Effector memory CD4-positive, alpha-beta T cell (primary cell): ENCODE measurements at regions not wholly inside any gene's neighbourhood (a gene's known extent, or its start where the extent isn't known, plus 50 kb on each side); places are given as distances from the start of the nearest gene placed in this dataset.

ENCODE experiments used
- DNase-seq, 3 donors: peaks; one replicate each; pipeline ENCODE4 v3.0.0-alpha.2; 2020
- H3K27ac ChIP-seq: 2 replicates; pipeline ENCODE4 v1.7.0; 2013; ENCODE audit warnings: mild to moderate bottlenecking, low read length, moderate library complexity; ENCODE audit not compliant: insufficient read depth, poor library complexity, severe bottlenecking
- H3K27me3 ChIP-seq: replicated peaks from 2 replicates; pipeline ENCODE4 v1.7.0; 2013; ENCODE audit warnings: mild to moderate bottlenecking, low read length; ENCODE audit not compliant: insufficient read depth, control insufficient read depth, poor library complexity, severe bottlenecking
- H3K36me3 ChIP-seq: 2 replicates; pipeline ENCODE4 v1.7.0; 2013; ENCODE audit warnings: mild to moderate bottlenecking, low read length, moderate library complexity; ENCODE audit not compliant: control insufficient read depth, insufficient read depth
- H3K4me1 ChIP-seq: 2 replicates; pipeline ENCODE4 v1.7.0; 2013; ENCODE audit warnings: low read length, mild to moderate bottlenecking; ENCODE audit not compliant: control insufficient read depth, insufficient read depth, poor library complexity, severe bottlenecking
- H3K4me3 ChIP-seq: 2 replicates; pipeline ENCODE4 v1.7.0; 2013; ENCODE audit warnings: low read length, low read depth, mild to moderate bottlenecking; ENCODE audit not compliant: insufficient read depth, poor library complexity, severe bottlenecking
- H3K9me3 ChIP-seq: 2 replicates; pipeline ENCODE4 v1.7.0; 2013; ENCODE audit warnings: mild to moderate bottlenecking, low read length, moderate library complexity; ENCODE audit not compliant: control insufficient read depth

DNA sequence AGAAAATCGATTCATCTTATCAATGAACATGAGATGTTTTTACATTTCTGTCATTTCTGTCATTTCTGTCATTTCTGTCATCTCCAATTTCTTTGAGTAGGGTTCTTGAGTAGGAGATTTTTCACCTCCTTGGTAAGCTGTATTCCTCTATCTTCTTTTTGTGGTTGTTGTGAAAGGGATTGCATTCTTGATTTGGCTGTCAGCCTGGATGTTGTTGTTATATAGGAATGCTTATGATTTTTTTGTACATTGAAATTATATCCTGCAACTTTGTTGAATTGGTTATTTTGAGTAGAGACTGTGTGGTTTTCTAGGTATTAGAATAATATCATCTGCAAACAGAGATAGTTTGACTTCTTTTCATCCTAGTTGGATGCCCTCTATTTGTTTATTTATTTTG, 1233.7 kb downstream of the PLA2G4A start:
- H3K4me3 ChIP-seq = no peak overlapping the region
- DNase-seq = no peak
- H3K27me3 ChIP-seq = no peaks in the 10 kb centered on the region
- no peaks in the 10 kb centered on the region for H3K36me3 ChIP-seq
- H3K4me1 ChIP-seq = no peaks in the 10 kb centered on the region
- H3K9me3 ChIP-seq = no peaks in the 10 kb centered on the region
- no peak overlapping the region for H3K27ac ChIP-seq

DNA sequence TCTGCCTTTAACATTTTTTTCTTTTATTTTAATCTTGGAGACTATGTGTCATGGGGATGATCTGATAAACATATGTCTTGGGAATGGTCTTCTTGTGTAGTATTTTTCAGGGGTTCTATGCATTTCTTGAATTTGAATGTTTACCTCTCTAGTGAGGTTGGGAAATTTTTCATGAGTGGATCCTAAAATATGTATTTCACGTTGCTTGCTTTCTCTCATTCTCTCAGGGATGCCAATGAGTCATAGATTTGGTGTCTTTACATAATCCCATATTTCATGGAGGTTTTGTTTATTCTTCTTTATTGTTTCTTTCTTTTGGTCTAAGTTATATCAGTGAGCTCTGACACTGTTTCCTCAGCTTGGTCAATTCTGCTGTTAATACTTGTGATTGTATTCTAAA, 1237.2 kb downstream of the PLA2G4A start:
- H3K4me3 ChIP-seq = no peak overlapping the region
- DNase-seq = no peak
- H3K4me1 ChIP-seq = no peaks in the 10 kb centered on the region
- H3K9me3 ChIP-seq = no peaks in the 10 kb centered on the region
- H3K36me3 ChIP-seq = no peaks in the 10 kb centered on the region
- no peaks in the 10 kb centered on the region for H3K27me3 ChIP-seq
- H3K27ac ChIP-seq = no peak overlapping the region

- Histone ChIP-seq H3K36me3 (no peaks in the 10 kb centered on the region), H3K27me3 (no peaks in the 10 kb centered on the region)
These were observed 1242.1 kb downstream of the PLA2G4A start for GRCh38 chr1:188070848-188071247.

GRCh38 chr1:188089015-188089414, 1260.3 kb downstream of the PLA2G4A start:
- Histone ChIP-seq H3K4me3 (no peak overlapping the region), H3K27ac (no peak overlapping the region), H3K9me3 (no peaks in the 10 kb centered on the region), H3K36me3 (no peaks in the 10 kb centered on the region), H3K4me1 (no peaks in the 10 kb centered on the region), H3K27me3 (no peaks in the 10 kb centered on the region)
- DNase-seq = no peak

More at GRCh38 chr1:188070848-188071247, 1242.1 kb downstream of the PLA2G4A start:
- Histone ChIP-seq H3K4me3 (no peak overlapping the region), H3K27ac (no peak overlapping the region), H3K4me1 (no peaks in the 10 kb centered on the region), H3K9me3 (no peaks in the 10 kb centered on the region)
- no peak for DNase-seq

DNA sequence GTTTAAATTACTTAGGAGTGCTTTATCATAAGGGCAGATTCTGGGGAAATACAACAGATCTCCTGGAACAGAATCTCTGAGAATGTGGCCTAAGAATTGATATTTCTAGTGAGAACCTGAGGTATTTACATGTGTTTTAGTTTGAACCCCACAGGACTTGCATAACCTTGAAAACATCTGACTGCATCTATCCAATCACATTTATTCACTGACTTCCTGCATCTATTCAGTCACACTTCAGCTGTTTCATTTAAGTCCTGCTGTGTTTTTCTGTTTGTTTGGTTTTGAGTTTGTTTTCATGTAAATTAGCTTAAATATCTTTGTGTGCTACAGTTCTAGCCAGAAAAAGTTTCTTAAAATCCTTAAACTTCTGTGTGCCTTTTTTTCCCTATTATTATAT, 1260.7 kb downstream of the PLA2G4A start:
- DNase-seq = no peak
- H3K27ac ChIP-seq = no peak overlapping the region
- H3K4me3 ChIP-seq = no peak overlapping the region
- H3K27me3 ChIP-seq = no peaks in the 10 kb centered on the region
- H3K36me3 ChIP-seq = no peaks in the 10 kb centered on the region
- H3K9me3 ChIP-seq = no peaks in the 10 kb centered on the region
- H3K4me1 ChIP-seq = no peaks in the 10 kb centered on the region

DNA sequence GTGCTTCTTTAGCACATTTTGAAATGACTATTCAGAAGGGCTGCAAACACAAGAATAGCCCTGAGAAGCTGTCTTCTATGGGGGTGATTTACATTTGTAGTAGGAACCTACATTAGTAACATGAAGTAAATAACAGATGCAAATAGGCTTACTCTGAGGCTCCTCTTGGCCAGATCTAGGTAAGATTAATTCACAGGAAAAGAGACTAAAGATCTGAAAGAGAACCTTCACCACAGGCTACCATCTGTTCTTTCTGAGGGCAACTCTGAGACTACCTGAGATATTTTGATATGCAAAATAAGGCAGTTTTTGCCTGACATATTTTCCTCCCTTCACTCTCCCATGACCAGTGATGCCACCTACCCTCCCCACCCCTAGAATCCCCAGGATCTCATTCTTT, 1267.8 kb downstream of the PLA2G4A start:
- Histone ChIP-seq H3K9me3 (no peaks in the 10 kb centered on the region), H3K27ac (no peak overlapping the region), H3K27me3 (no peaks in the 10 kb centered on the region), H3K36me3 (no peaks in the 10 kb centered on the region), H3K4me3 (no peak overlapping the region), H3K4me1 (no peaks in the 10 kb centered on the region)
- no peak for DNase-seq

DNA sequence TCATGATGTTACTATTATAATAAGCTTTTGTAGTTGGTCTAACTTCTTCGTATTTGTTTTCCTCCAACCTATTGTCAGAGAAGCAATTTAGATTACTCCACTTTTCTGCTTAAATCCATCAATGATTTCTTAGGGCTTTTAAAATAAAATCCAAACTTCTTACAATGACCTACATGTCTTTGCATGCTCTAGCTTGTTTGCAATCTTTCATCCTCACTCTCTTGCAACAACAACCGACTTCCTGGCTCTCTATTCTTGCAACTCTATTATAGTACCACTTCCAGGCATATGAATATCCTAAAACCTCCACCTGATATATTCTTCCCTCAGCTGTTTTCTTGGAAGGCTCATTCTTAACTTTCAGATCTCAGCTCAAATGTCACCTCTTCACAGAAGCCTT, 1288.7 kb downstream of the PLA2G4A start:
- Histone ChIP-seq H3K27me3 (no peaks in the 10 kb centered on the region), H3K36me3 (no peaks in the 10 kb centered on the region), H3K27ac (no peak overlapping the region), H3K9me3 (no peaks in the 10 kb centered on the region), H3K4me1 (no peaks in the 10 kb centered on the region), H3K4me3 (no peak overlapping the region)
- DNase-seq = no peak

- no peaks in the 10 kb centered on the region for H3K9me3 ChIP-seq
- H3K36me3 ChIP-seq = no peaks in the 10 kb centered on the region
- H3K4me1 ChIP-seq = no peaks in the 10 kb centered on the region
- H3K27me3 ChIP-seq = no peaks in the 10 kb centered on the region
- H3K4me3 ChIP-seq = no peak overlapping the region
- DNase-seq = no peak
- H3K27ac ChIP-seq = no peak overlapping the region
These were observed 1293.9 kb downstream of the PLA2G4A start for GRCh38 chr1:188122646-188123045.

GRCh38 chr1:188127507-188127906, 1298.8 kb downstream of the PLA2G4A start:
- DNase-seq = no peak
- H3K4me1 ChIP-seq = no peaks in the 10 kb centered on the region
- H3K9me3 ChIP-seq = no peaks in the 10 kb centered on the region
- H3K36me3 ChIP-seq = no peaks in the 10 kb centered on the region
- H3K27me3 ChIP-seq = no peaks in the 10 kb centered on the region
- H3K4me3 ChIP-seq = no peak overlapping the region
- no peak overlapping the region for H3K27ac ChIP-seq

GRCh38 chr1:188128761-188129160, 1300.0 kb downstream of the PLA2G4A start:
- H3K4me3 ChIP-seq = no peak overlapping the region
- no peak overlapping the region for H3K27ac ChIP-seq
- H3K9me3 ChIP-seq = no peaks in the 10 kb centered on the region
- no peaks in the 10 kb centered on the region for H3K27me3 ChIP-seq
- no peaks in the 10 kb centered on the region for H3K4me1 ChIP-seq
- DNase-seq = no peak
- H3K36me3 ChIP-seq = no peaks in the 10 kb centered on the region
